ENCODE measurements at regions not wholly inside any gene's neighbourhood (a gene's known extent, or its start where the extent isn't known, plus 50 kb on each side); places are given as distances from the start of the nearest gene placed in this dataset.

GRCh38 chr6:104579310-104579863, 280.3 kb downstream of the HACE1 start:
- TF ChIP-seq ZNF274 (IDR thresholded peaks at IDR 0.05; ENCODE audit: low read depth, low read length) (no peak), SUZ12 (IDR thresholded peaks at IDR 0.05; ENCODE audit: extremely low read depth, insufficient read depth, insufficient read length) (no peak), YY1 (IDR thresholded peaks at IDR 0.05; ENCODE audit: insufficient read depth, insufficient read length) (no peak)
